ENCODE measurements at regions not wholly inside any gene's neighbourhood (a gene's known extent, or its start where the extent isn't known, plus 50 kb on each side); places are given as distances from the start of the nearest gene placed in this dataset.

GRCh38 chr4:112073181-112073580 is 72.1 kb upstream of the FAM241A start:
- TF ChIP-seq CTCF (IDR thresholded peaks at IDR 0.05; ENCODE audit: control extremely low read depth in 1 of 3, insufficient read depth in 1 of 3, low read depth in 1 of 3, low read length in 3 of 3): no peak
- TF ChIP-seq POLR2A (IDR thresholded peaks at IDR 0.05; ENCODE audit: control extremely low read depth in 1 of 2, low read depth in 2 of 2, low read length in 2 of 2): no peak
- no peak for TF ChIP-seq EZH2 (IDR thresholded peaks at IDR 0.05; ENCODE audit: low read depth, low read length, severe bottlenecking)
- TF ChIP-seq GTF2F1 (IDR thresholded peaks at IDR 0.05; ENCODE audit: borderline replicate concordance, low read depth, low read length): no peak
- TF ChIP-seq TBP (IDR thresholded peaks at IDR 0.05; ENCODE audit: low read depth, low read length): no peak
- no peak for TF ChIP-seq SP2 (IDR thresholded peaks at IDR 0.05; ENCODE audit: low read length)
- TF ChIP-seq CBX8 (IDR thresholded peaks at IDR 0.05; ENCODE audit: borderline replicate concordance, low read depth, low read length): no peak
- no peak for TF ChIP-seq RNF2 (IDR thresholded peaks at IDR 0.05; ENCODE audit: borderline replicate concordance, low read depth, low read length, missing control alignments, poor library complexity, severe bottlenecking)
- no peak for TF ChIP-seq SIX5 (IDR thresholded peaks at IDR 0.05; ENCODE audit: low read depth, low read length)
- no peak for TF ChIP-seq BACH1 (IDR thresholded peaks at IDR 0.05; ENCODE audit: low read length)
- peak in 1 of 2 experiments; percentile 45; a peak in 1 of 3 replicates for TF ChIP-seq EP300 (IDR thresholded peaks at IDR 0.05; ENCODE audit: borderline replicate concordance in 1 of 2, low read depth in 2 of 2, low read length in 2 of 2)
